H1 (cell line): ENCODE measurements at regions not wholly inside any gene's neighbourhood (a gene's known extent, or its start where the extent isn't known, plus 50 kb on each side); places are given as distances from the start of the nearest gene placed in this dataset.

Experiments
- CTCF ChIA-PET: fragments of 300-600 bp; sonication (Branson Sonifier 250); formaldehyde crosslinking; loops from one replicate; lab custom pipeline; 2021; ENCODE audit not compliant: partially characterized antibody; lab: Charles Lee
- POLR2A ChIA-PET: fragments of 300-600 bp; sonication (Branson Sonifier 250); formaldehyde crosslinking; loops from one replicate; lab custom pipeline; 2021; ENCODE audit warnings: inconsistent platforms; ENCODE audit not compliant: partially characterized antibody; lab: Charles Lee
- DNase-seq, 2 experiments: peaks; one replicate each; pipeline versions ENCODE4 v3.0.0 to v3.0.0-alpha.2; 2010 to 2022; ENCODE audit warnings: low spot score in 2 of 2, low read depth in 1 of 2, mixed read lengths in 1 of 2
- FAIRE-seq: peaks from 2 replicates; lab custom pipeline; 2011; peaks lifted over from hg19 to GRCh38; lab: Jason Lieb, UNC
- H2AFZ ChIP-seq: 2 replicates; pipeline ENCODE4 v1.8.1; 2012; ENCODE audit warnings: low read length, inconsistent platforms
- H2AK5ac ChIP-seq: 2 replicates; pipeline ENCODE4 v1.6.1; 2013; ENCODE audit warnings: low read depth, low read length
- H2BK120ac ChIP-seq: replicated peaks from 2 replicates; pipeline ENCODE3; 2013; ENCODE audit warnings: low read depth, low read length, inconsistent platforms
- H2BK12ac ChIP-seq: 2 replicates; pipeline ENCODE4 v1.6.1; 2013; ENCODE audit warnings: low read depth, low read length
- H2BK15ac ChIP-seq: 2 replicates; pipeline ENCODE4 v1.6.1; 2013; ENCODE audit warnings: low read length
- H2BK20ac ChIP-seq: 2 replicates; pipeline ENCODE4 v1.6.1; 2013; ENCODE audit warnings: low read length
- H2BK5ac ChIP-seq: 2 replicates; pipeline ENCODE4 v1.6.1; 2013; ENCODE audit warnings: low read depth, low read length
- H3K14ac ChIP-seq: 2 replicates; pipeline ENCODE4 v1.6.1; 2013; ENCODE audit warnings: inconsistent platforms; ENCODE audit not compliant: insufficient read length
- H3K18ac ChIP-seq: 2 replicates; pipeline ENCODE4 v1.6.1; 2013; ENCODE audit warnings: low read length; ENCODE audit errors: extremely low read depth
- H3K23ac ChIP-seq: 2 replicates; pipeline ENCODE4 v1.6.1; 2013; ENCODE audit warnings: inconsistent platforms; ENCODE audit not compliant: insufficient read length
- H3K23me2 ChIP-seq: 2 replicates; pipeline ENCODE4 v1.6.1; 2013; ENCODE audit warnings: low read depth, low read length
- H3K27ac ChIP-seq: 2 replicates; pipeline ENCODE4 v1.6.1; 2011; ENCODE audit warnings: low read depth, low read length, inconsistent platforms
- H3K27me3 ChIP-seq, 4 experiments: replicated peaks in 1 of 4; 1 replicate in 1 of 4; 2 replicates in 3 of 4; pipeline versions ENCODE4 v1.6.1 to v1.8.1; 2011 to 2013; ENCODE audit warnings: low read length in 3 of 4, mild to moderate bottlenecking in 3 of 4, inconsistent platforms in 2 of 4, mixed read lengths in 2 of 4, moderate library complexity in 1 of 4; ENCODE audit not compliant: control insufficient read depth in 3 of 4, insufficient read depth in 3 of 4; ENCODE audit errors: extremely low read depth in 1 of 4
- H3K36me3 ChIP-seq, 4 experiments: 2 replicates each; pipeline versions ENCODE4 v1.6.1 to v1.8.1; 2011 to 2013; ENCODE audit warnings: mild to moderate bottlenecking in 4 of 4, low read length in 3 of 4, moderate library complexity in 2 of 4, control low read depth in 1 of 4, inconsistent platforms in 1 of 4; ENCODE audit not compliant: insufficient read depth in 4 of 4, control insufficient read depth in 2 of 4
- H3K4ac ChIP-seq: replicated peaks from 2 replicates; pipeline ENCODE3; 2013; ENCODE audit warnings: low read length, low read depth, mixed read lengths, inconsistent platforms; ENCODE audit not compliant: insufficient read length
- H3K4me1 ChIP-seq, 4 experiments: replicated peaks in 1 of 4; 1 replicate in 1 of 4; 2 replicates in 3 of 4; pipeline versions ENCODE4 v1.6.1 to v1.8.1; 2011 to 2013; ENCODE audit warnings: low read length in 3 of 4, inconsistent platforms in 2 of 4, mixed read lengths in 1 of 4; ENCODE audit not compliant: insufficient read depth in 4 of 4, control insufficient read depth in 3 of 4
- H3K4me2 ChIP-seq, 2 experiments: 2 replicates each; pipeline versions ENCODE4 v1.6.1 to v1.8.1; 2011 to 2013; ENCODE audit warnings: low read depth in 2 of 2, low read length in 2 of 2, control low read depth in 1 of 2, inconsistent platforms in 1 of 2, mild to moderate bottlenecking in 1 of 2; ENCODE audit not compliant: insufficient read depth in 1 of 2
- H3K4me3 ChIP-seq, 4 experiments: fragments of 200-600, 300-600 bp in 1 of 4; sonication (generic), shearing (Covaris generic), sonication (Bioruptor Twin) in 1 of 4; 2 replicates each; pipeline versions ENCODE4 v1.5.1 to v1.8.1; 2011 to 2016; ENCODE audit warnings: low read length in 4 of 4, low read depth in 3 of 4, control low read depth in 2 of 4, inconsistent platforms in 2 of 4, mild to moderate bottlenecking in 2 of 4, mixed read lengths in 1 of 4, moderate library complexity in 1 of 4; ENCODE audit not compliant: insufficient read depth in 2 of 4; ENCODE audit errors: extremely low read depth in 1 of 4
- H3K56ac ChIP-seq: replicated peaks from 2 replicates; pipeline ENCODE3; 2013; ENCODE audit warnings: low read depth, mild to moderate bottlenecking, mixed read lengths, low read length, inconsistent platforms; ENCODE audit not compliant: insufficient read length
- H3K79me1 ChIP-seq: 2 replicates; pipeline ENCODE4 v1.6.1; 2013; ENCODE audit warnings: low read depth, low read length, control low read depth
- H3K79me2 ChIP-seq, 2 experiments: 2 replicates each; pipeline versions ENCODE4 v1.6.1 to v1.8.1; 2012 to 2013; ENCODE audit warnings: low read length in 2 of 2, mild to moderate bottlenecking in 2 of 2, inconsistent platforms in 1 of 2; ENCODE audit not compliant: insufficient read depth in 2 of 2, control insufficient read depth in 1 of 2
- H3K9ac ChIP-seq, 4 experiments: replicated peaks in 1 of 4; 1 replicate in 1 of 4; 2 replicates in 3 of 4; pipeline versions ENCODE4 v1.6.1 to v1.8.1; 2011 to 2013; ENCODE audit warnings: low read depth in 3 of 4, low read length in 3 of 4, control low read depth in 2 of 4, mild to moderate bottlenecking in 2 of 4, moderate library complexity in 2 of 4, inconsistent platforms in 1 of 4; ENCODE audit errors: extremely low read depth in 1 of 4
- H3K9me3 ChIP-seq, 2 experiments: 2 replicates each; pipeline versions ENCODE4 v1.6.1 to v1.8.1; 2012 to 2013; ENCODE audit warnings: mild to moderate bottlenecking in 2 of 2, moderate library complexity in 2 of 2, control low read depth in 1 of 2, inconsistent platforms in 1 of 2, low read depth in 1 of 2, low read length in 1 of 2, mixed read lengths in 1 of 2; ENCODE audit not compliant: insufficient read depth in 2 of 2
- H4K20me1 ChIP-seq, 2 experiments: replicated peaks in 1 of 2; 2 replicates each; pipeline versions ENCODE3 to v1.8.1; 2011 to 2013; ENCODE audit warnings: inconsistent platforms in 2 of 2, low read length in 2 of 2, mild to moderate bottlenecking in 1 of 2; ENCODE audit not compliant: insufficient read depth in 2 of 2, control insufficient read depth in 1 of 2
- H4K5ac ChIP-seq: 2 replicates; pipeline ENCODE4 v1.6.1; 2013; ENCODE audit warnings: low read length, low read depth, mixed read lengths, inconsistent platforms; ENCODE audit not compliant: insufficient read length
- H4K8ac ChIP-seq: 2 replicates; pipeline ENCODE4 v1.8.0; 2013; ENCODE audit warnings: mild to moderate bottlenecking, moderate library complexity, low read length, inconsistent platforms; ENCODE audit not compliant: insufficient read depth; ENCODE audit errors: extremely low read depth
- H4K91ac ChIP-seq: replicated peaks from 2 replicates; pipeline ENCODE3; 2013; ENCODE audit warnings: low read length, mixed read lengths, inconsistent platforms; ENCODE audit not compliant: insufficient read length
- NRF1 ChIP-seq: IDR thresholded peaks from 2 replicates; pipeline ENCODE4 v1.6.1; 2011; ENCODE audit warnings: mild to moderate bottlenecking, low read depth, low read length, improper control_type of control experiment
- SRF ChIP-seq: IDR thresholded peaks from 2 replicates; pipeline ENCODE4 v1.6.1; 2011; ENCODE audit warnings: mild to moderate bottlenecking, low read depth, low read length, moderate library complexity
- TBP ChIP-seq: IDR thresholded peaks from 2 replicates; pipeline ENCODE4 v1.6.1; 2011; ENCODE audit warnings: low read depth, low read length, improper control_type of control experiment
- YY1 ChIP-seq: IDR thresholded peaks from 2 replicates; pipeline ENCODE4 v1.6.1; 2011; ENCODE audit warnings: low read depth, mild to moderate bottlenecking, low read length
- WGBS, 2 experiments: shearing (Covaris generic) in 1 of 2; methylation state at CpG; one replicate each; pipeline versions ENCODE4 v1.1.6 to v1.1.7; 2013 to 2015; ENCODE audit warnings: low lambda C conversion rate in 2 of 2, mixed read lengths in 2 of 2, inconsistent platforms in 1 of 2, low coverage in 1 of 2, missing lambda C conversion rate in 1 of 2; ENCODE audit not compliant: insufficient replicate concordance in 2 of 2, insufficient coverage in 1 of 2, insufficient read length in 1 of 2; ENCODE audit errors: extremely low coverage in 1 of 2, missing lambda C conversion rate in 1 of 2; 5-methylcytosine and 5-hydroxymethylcytosine counted together

DNA sequence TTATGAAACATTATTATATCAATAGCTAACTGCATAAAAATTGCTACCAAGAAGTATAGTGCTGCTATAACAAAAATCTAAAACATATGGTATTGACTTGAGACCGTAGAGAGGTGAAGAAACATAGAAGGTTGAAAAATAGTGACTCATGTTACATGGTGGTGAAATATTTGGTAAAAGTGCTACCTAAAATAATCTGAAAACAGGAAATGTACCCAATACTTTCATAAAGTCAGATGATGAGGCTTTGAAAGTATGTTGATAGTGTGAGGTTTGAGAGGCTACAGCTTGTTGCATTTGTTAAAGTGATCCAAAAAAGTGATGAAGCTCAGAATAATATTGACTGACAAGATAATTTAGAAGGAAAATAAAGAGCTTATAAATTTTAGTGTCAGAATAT, 718.7 kb upstream of the SLC8A1 start:
- no peaks in the 10 kb centered on the region for H3K23me2 ChIP-seq
- no peak overlapping the region for H4K8ac ChIP-seq
- POLR2A ChIA-PET = no interaction called here
- no peak overlapping the region for H2BK5ac ChIP-seq
- 55% methylated on average over 1 of the region's 1 CpG; no CpG with 5 or more reads in 1 of the 2 experiments for WGBS, 2 experiments
- no peaks in the 10 kb centered on the region for H4K20me1 ChIP-seq
- no peak overlapping the region for H2BK120ac ChIP-seq
- H3K27ac ChIP-seq = no peak overlapping the region
- H3K9me3 ChIP-seq = no peaks in the 10 kb centered on the region
- FAIRE-seq (no peak), DNase-seq (no peak)
- H3K4me1 ChIP-seq = peaks cover 0 to 5% (median 1%) of the 10 kb centered on the region in 4 experiments; a peak in 2 of 7 replicates
- H2BK15ac ChIP-seq = no peak overlapping the region
- no peak overlapping the region for H2AFZ ChIP-seq
- no peak overlapping the region for H3K4me3 ChIP-seq
- no peaks in the 10 kb centered on the region for H3K27me3 ChIP-seq
- H3K4me2 ChIP-seq = no peak overlapping the region
- H3K36me3 ChIP-seq = no peaks in the 10 kb centered on the region
- no peak overlapping the region for H3K23ac ChIP-seq
- H3K79me1 ChIP-seq = no peaks in the 10 kb centered on the region
- CTCF ChIA-PET = interaction anchor here (0.9 to 2.0 kb wide), 6 partner anchors 10 to 358 kb away, joined by 3 to 10 read pairs (median 4); no protein-coding TSS in a partner anchor
- no peak overlapping the region for H4K91ac ChIP-seq
- H2AK5ac ChIP-seq = no peak overlapping the region
- no peak overlapping the region for H2BK12ac ChIP-seq
- no peak overlapping the region for H3K4ac ChIP-seq
- no peak overlapping the region for H4K5ac ChIP-seq
- no peak overlapping the region for H3K18ac ChIP-seq
- no peak overlapping the region for H3K9ac ChIP-seq
- H2BK20ac ChIP-seq = no peak overlapping the region
- no peaks in the 10 kb centered on the region for H3K79me2 ChIP-seq
- H3K56ac ChIP-seq = no peak overlapping the region
- no peak overlapping the region for H3K14ac ChIP-seq
- TF ChIP-seq NRF1 (no peak), SRF (no peak), YY1 (no peak), TBP (no peak)
